ENCODE measurements at regions not wholly inside any gene's neighbourhood (a gene's known extent, or its start where the extent isn't known, plus 50 kb on each side); places are given as distances from the start of the nearest gene placed in this dataset.
A peak's percentile ranks its signal among the peaks of the same experiment; 100 is the strongest.
"Not testable (repeated sequence)": the region's sequence is repeated elsewhere in the genome, so short reads cannot be mapped to it uniquely, and the experiment has no call there.

GRCh38 chr3:25897019-25897418 lies 107.1 kb downstream of the OXSM start:
- no peak for DNase-seq

GRCh38 chr3:25899352-25900101 lies 109.6 kb downstream of the OXSM start:
- no peak for DNase-seq

DNA sequence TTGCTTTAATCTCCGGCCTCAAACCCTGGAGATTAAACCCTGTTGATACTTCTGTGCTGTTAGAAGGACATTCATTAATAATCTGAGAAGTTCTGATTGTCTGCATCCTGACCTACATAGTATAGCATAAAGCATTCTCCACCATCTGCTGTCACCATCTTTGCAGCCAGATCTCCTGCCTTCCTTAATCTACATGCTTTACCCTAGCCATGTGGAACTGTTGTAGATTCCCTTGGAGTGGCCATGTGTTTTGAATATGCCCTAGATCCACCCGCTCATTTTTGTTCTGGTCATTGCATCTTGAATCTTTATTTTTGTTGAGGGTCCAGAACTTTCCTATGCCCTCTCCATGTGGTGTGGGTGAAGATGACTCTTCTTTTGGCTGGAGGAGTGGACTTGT lies 110.3 kb downstream of the OXSM start:
- no peak for DNase-seq

GRCh38 chr3:25901796-25902195 lies 111.9 kb downstream of the OXSM start:
- DNase-seq: no peak

DNA sequence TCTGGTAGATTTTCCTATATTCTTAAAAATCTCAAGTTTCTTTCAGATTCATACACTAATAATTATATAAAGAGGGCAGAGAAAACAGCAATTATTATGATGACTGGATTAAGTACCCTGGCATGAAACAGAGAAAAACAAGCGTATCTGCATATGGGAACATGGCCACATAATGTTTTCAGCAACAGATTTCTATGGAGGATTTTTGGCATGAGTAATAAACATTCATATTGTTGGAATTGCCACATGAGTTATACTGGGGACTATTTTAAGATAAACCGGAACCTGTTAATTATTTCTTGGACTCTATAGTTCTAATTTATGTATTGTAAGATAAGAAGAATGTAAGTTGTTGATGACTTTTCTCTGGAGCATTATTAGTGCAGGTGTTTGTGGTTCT lies 112.7 kb downstream of the OXSM start:
- no peak for DNase-seq

GRCh38 chr3:25903371-25904129 lies 113.7 kb downstream of the OXSM start:
- no peak for DNase-seq

- DNase-seq: no peak
Measured at GRCh38 chr3:25904206-25904605, 114.3 kb downstream of the OXSM start.

- no peak for DNase-seq
Measured at GRCh38 chr3:25906132-25906906, 116.4 kb downstream of the OXSM start.

GRCh38 chr3:25907081-25907480 lies 117.2 kb downstream of the OXSM start:
- DNase-seq: no peak

- no peak for DNase-seq
Measured at GRCh38 chr3:25910105-25910504, 120.2 kb downstream of the OXSM start.

- peak; percentile 18 for DNase-seq
Measured at GRCh38 chr3:25910997-25911396, 121.1 kb downstream of the OXSM start.

DNA sequence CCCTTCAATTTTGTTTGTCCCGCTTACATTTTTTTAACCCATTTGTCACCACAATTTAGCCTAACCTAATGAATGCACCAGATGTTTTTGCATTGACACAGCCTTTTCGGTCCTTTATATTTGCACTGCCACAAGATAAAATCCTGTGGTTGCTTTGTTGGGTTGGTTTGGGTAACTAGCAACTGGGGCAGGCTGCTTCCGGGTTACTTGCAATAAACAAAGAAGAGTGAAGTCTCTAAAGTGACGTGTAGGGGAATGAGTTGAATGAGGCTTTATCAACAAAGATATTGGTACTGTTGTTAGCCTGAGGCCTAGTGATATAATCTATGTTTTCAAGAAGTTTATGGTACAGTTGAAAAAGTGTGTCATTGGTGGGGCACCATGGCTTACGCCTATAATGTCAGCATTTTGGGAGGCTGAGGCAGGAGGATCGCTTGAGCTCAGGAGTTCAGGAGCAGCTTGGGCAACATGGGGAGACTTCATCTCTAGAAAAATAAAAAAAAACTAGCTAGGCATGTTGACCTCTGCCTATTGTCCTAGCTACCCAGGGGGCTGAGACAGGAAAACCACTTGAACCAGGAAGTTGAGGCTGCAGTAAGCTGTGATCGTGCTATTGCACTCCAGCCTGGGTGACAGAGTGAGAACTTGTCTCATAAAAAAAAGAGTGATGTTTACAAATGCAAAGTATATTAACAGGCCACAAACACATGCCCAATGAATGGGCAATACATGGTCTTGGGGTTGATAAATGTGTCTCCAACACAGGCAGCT lies 121.8 kb downstream of the OXSM start:
- DNase-seq: no peak

DNA sequence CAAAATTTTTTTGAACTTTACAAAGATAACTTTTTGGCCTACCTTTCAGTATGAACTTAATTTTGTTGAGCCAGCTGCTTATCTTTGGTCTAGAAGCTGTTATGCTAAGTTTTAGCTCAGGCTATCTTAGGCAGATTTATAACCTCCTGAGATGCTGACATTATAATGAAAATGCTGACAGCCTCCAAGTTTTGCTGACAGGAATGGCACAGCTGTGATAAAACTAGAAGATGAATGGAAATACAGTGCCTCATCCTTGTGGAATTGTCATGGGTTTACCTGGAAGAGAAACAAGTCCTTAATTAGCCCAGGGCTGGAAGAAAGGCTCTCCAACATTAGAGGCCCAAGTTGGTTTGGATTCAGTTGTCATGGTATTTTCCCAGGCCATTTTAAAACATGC lies 123.3 kb downstream of the OXSM start:
- no peak for DNase-seq

DNA sequence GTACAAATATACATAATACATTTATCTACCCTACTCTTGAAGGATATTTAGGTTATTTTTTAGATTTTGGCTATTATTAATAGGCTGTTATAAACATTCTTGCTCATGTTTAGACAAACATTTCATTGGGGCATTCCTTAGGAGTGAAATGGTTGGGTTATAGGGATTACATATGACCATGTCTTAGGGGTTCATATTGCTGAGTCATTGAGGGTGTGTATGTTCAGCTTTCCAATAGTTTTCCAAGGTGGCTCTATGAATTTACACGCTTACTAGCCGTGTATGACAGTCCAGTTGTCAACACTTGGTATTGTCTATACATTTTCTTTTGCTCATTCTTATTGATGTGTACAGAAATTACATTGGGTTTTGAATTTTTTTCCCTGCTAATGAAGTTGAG lies 125.8 kb downstream of the OXSM start:
- no peak for DNase-seq

- DNase-seq: no peak
Measured at GRCh38 chr3:25916321-25916720, 126.4 kb downstream of the OXSM start.

- not testable (repeated sequence) for DNase-seq
Measured at GRCh38 chr3:25931967-25932366, 142.1 kb downstream of the OXSM start.

DNA sequence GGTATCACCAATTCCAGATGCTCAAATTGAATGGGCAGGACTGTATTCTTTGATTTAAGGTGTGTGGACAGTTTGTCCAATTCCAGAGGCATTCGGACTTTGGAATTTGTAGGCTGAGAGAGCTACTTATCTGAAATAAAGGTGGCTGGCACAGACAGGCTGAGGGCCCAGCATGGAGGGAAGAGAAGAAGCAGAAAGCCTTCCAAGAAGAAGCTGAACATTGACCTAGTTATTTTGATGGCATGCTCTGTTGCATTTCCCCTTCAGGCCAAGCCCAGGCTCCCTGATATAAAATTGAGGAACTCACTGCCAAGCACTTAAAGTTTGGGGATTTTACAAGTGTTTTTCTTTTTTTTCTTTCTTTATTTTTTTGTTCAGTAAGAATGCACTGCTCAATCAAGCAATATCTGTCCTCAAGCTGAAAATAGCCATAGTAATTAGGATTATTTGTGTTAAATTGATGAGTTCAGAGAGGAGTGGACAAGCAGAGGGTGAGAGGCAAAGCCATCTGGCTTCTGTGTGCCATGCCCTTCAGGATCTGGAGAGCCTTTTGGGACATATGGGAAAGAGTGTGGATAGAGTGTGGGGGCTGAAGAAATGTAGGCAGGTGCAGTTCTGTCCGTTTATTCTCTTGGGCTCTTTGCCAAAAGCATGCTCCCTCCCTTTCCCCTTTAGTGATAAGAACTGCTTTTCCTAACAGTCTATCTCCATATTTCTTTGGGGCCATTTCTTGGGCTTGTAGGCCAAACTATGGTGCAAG lies 148.9 kb downstream of the OXSM start:
- no peak for DNase-seq

DNA sequence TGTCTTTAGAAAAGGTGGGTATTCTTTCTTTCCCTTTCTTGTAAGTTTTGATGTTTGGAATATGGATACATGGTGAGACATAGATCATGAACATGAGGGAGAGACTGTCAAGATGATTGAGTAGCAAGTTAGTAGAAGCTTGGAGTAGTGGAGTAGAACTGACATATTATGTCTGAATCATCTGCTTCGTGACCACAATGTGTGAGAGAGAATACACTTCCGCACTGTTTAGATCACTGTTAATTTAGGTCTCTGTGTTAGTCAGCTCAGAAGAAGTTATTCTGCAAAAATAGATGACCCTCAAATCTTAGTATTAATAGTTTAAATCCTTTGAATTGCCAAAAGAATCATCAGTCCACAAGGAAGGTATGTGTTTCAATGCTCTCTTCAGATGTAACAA lies 151.0 kb downstream of the OXSM start:
- DNase-seq: no peak

- DNase-seq: no peak
Measured at GRCh38 chr3:25944329-25944728, 154.4 kb downstream of the OXSM start.

GRCh38 chr3:25945366-25945765 lies 155.5 kb downstream of the OXSM start:
- DNase-seq: no peak

GRCh38 chr3:25945836-25946235 lies 155.9 kb downstream of the OXSM start:
- no peak for DNase-seq

- no peak for DNase-seq
Measured at GRCh38 chr3:25952133-25952532, 162.2 kb downstream of the OXSM start.
